ENCODE measurements at regions not wholly inside any gene's neighbourhood (a gene's known extent, or its start where the extent isn't known, plus 50 kb on each side); places are given as distances from the start of the nearest gene placed in this dataset.

DNA sequence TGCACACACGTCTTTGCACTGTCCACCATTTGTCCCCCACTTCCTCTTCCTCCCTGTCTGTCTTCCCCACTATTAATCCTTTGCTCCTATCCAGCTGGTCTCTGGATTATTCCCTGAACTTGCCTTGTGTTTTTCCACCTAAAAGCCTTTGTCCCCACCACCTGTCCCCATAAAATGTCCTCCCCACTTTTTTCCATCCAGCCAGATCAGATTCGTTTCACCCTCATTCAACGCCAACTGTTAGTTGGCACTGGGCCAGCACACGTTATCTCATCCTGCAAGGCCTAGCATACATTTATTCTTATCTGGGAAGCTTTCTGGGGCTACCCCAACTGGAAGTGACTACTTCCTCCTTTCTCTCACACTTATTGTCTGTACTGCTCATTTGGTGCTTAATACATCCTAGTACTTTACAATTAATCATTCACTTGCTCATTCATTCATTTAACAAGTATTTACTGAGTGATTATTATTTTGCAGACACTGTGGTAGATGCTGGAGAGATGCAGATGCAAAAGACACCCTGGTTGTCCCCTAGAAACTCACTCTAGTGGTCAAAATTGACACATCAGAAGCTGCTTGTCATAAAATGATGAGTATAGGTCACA is 96.2 kb downstream of the RASSF10 start (continued):
- peak; percentile 100 for TF ChIP-seq NFIC (IDR thresholded peaks at IDR 0.05)
- TF ChIP-seq, protein P1, sequence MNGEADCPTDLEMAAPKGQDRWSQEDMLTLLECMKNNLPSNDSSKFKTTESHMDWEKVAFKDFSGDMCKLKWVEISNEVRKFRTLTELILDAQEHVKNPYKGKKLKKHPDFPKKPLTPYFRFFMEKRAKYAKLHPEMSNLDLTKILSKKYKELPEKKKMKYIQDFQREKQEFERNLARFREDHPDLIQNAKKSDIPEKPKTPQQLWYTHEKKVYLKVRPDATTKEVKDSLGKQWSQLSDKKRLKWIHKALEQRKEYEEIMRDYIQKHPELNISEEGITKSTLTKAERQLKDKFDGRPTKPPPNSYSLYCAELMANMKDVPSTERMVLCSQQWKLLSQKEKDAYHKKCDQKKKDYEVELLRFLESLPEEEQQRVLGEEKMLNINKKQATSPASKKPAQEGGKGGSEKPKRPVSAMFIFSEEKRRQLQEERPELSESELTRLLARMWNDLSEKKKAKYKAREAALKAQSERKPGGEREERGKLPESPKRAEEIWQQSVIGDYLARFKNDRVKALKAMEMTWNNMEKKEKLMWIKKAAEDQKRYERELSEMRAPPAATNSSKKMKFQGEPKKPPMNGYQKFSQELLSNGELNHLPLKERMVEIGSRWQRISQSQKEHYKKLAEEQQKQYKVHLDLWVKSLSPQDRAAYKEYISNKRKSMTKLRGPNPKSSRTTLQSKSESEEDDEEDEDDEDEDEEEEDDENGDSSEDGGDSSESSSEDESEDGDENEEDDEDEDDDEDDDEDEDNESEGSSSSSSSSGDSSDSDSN (IDR thresholded peaks at IDR 0.05; ENCODE audit: borderline replicate concordance in 1 of 2, low read depth in 2 of 2, low read length in 2 of 2), result no peak
- TF ChIP-seq LARP7 (IDR thresholded peaks at IDR 0.05), result 0 out of 2 replicates have a peak, but pooled peaks have one; percentile 81
- peak; percentile 88 for TF ChIP-seq ZNF24 (IDR thresholded peaks at IDR 0.05)
- TF ChIP-seq, protein P2, sequence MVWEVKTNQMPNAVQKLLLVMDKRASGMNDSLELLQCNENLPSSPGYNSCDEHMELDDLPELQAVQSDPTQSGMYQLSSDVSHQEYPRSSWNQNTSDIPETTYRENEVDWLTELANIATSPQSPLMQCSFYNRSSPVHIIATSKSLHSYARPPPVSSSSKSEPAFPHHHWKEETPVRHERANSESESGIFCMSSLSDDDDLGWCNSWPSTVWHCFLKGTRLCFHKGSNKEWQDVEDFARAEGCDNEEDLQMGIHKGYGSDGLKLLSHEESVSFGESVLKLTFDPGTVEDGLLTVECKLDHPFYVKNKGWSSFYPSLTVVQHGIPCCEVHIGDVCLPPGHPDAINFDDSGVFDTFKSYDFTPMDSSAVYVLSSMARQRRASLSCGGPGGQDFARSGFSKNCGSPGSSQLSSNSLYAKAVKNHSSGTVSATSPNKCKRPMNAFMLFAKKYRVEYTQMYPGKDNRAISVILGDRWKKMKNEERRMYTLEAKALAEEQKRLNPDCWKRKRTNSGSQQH (CRISPR knock-in tag; IDR thresholded peaks at IDR 0.05), result peak; percentile 59
- peak; percentile 94 for TF ChIP-seq ELF4 (CRISPR knock-in tag; IDR thresholded peaks at IDR 0.05)
- TF ChIP-seq, protein P3, sequence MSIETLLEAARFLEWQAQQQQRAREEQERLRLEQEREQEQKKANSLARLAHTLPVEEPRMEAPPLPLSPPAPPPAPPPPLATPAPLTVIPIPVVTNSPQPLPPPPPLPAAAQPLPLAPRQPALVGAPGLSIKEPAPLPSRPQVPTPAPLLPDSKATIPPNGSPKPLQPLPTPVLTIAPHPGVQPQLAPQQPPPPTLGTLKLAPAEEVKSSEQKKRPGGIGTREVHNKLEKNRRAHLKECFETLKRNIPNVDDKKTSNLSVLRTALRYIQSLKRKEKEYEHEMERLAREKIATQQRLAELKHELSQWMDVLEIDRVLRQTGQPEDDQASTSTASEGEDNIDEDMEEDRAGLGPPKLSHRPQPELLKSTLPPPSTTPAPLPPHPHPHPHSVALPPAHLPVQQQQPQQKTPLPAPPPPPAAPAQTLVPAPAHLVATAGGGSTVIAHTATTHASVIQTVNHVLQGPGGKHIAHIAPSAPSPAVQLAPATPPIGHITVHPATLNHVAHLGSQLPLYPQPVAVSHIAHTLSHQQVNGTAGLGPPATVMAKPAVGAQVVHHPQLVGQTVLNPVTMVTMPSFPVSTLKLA (conservative IDR thresholded peaks at IDR 0.05), result peak; percentile 36 to 68
- TF ChIP-seq, protein P4, sequence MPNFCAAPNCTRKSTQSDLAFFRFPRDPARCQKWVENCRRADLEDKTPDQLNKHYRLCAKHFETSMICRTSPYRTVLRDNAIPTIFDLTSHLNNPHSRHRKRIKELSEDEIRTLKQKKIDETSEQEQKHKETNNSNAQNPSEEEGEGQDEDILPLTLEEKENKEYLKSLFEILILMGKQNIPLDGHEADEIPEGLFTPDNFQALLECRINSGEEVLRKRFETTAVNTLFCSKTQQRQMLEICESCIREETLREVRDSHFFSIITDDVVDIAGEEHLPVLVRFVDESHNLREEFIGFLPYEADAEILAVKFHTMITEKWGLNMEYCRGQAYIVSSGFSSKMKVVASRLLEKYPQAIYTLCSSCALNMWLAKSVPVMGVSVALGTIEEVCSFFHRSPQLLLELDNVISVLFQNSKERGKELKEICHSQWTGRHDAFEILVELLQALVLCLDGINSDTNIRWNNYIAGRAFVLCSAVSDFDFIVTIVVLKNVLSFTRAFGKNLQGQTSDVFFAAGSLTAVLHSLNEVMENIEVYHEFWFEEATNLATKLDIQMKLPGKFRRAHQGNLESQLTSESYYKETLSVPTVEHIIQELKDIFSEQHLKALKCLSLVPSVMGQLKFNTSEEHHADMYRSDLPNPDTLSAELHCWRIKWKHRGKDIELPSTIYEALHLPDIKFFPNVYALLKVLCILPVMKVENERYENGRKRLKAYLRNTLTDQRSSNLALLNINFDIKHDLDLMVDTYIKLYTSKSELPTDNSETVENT (CRISPR knock-in tag; IDR thresholded peaks at IDR 0.05), result no peak
- TF ChIP-seq, protein P5, sequence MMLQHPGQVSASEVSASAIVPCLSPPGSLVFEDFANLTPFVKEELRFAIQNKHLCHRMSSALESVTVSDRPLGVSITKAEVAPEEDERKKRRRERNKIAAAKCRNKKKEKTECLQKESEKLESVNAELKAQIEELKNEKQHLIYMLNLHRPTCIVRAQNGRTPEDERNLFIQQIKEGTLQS (IDR thresholded peaks at IDR 0.05), result peak; percentile 38; the same call in 1 of the 2 replicates
- TF ChIP-seq, protein P5 (CRISPR knock-in tag; conservative IDR thresholded peaks at IDR 0.05), result no peak; the same call in 1 of the 2 replicates
- TF ChIP-seq CAMTA2 (CRISPR knock-in tag; conservative IDR thresholded peaks at IDR 0.05), result no peak
- no peak for TF ChIP-seq ZNF197 (CRISPR knock-in tag; IDR thresholded peaks at IDR 0.05; ENCODE audit: low read depth)
- TF ChIP-seq FOXK2 (conservative IDR thresholded peaks at IDR 0.05 in 1 of 2, IDR thresholded peaks at IDR 0.05 in 1 of 2; ENCODE audit: low read depth in 2 of 2), result peak; percentile 16 to 61; a peak in 2 of 4 replicates
- no peak for TF ChIP-seq RAD51 (IDR thresholded peaks at IDR 0.05; ENCODE audit: borderline replicate concordance, low read depth)
- peak; percentile 89 for TF ChIP-seq NCOA1 (IDR thresholded peaks at IDR 0.05; ENCODE audit: low read depth)
- TF ChIP-seq ZNF354B (CRISPR knock-in tag; IDR thresholded peaks at IDR 0.05), result no peak
- TF ChIP-seq CREB1 (IDR thresholded peaks at IDR 0.05), result peak; percentile 55; the same call in 1 of the 2 replicates
- TF ChIP-seq CREB1 (CRISPR knock-in tag; IDR thresholded peaks at IDR 0.05), result no peak
- TF ChIP-seq, protein P6, sequence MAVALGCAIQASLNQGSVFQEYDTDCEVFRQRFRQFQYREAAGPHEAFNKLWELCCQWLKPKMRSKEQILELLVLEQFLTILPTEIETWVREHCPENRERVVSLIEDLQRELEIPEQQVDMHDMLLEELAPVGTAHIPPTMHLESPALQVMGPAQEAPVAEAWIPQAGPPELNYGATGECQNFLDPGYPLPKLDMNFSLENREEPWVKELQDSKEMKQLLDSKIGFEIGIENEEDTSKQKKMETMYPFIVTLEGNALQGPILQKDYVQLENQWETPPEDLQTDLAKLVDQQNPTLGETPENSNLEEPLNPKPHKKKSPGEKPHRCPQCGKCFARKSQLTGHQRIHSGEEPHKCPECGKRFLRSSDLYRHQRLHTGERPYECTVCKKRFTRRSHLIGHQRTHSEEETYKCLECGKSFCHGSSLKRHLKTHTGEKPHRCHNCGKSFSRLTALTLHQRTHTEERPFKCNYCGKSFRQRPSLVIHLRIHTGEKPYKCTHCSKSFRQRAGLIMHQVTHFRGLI (CRISPR knock-in tag; IDR thresholded peaks at IDR 0.05), result 0 out of 2 replicates have a peak, but pooled peaks have one; percentile 56
